DOHH2 (cell line): ENCODE measurements at regions not wholly inside any gene's neighbourhood (a gene's known extent, or its start where the extent isn't known, plus 50 kb on each side); places are given as distances from the start of the nearest gene placed in this dataset.
A peak's percentile ranks its signal among the peaks of the same experiment; 100 is the strongest.

Experiments
- H3F3A ChIP-seq: fragments of 200-600 bp; sonication (generic), shearing (Covaris generic); 2 replicates; pipeline ENCODE4 v1.6.0; 2016; ENCODE audit warnings: antibody characterized with exemption, mild to moderate bottlenecking; ENCODE audit not compliant: control insufficient read depth, insufficient read depth
- H3K27ac ChIP-seq: fragments of 200-600 bp; sonication (generic); 2 replicates; pipeline ENCODE4 v1.5.1; 2014; ENCODE audit warnings: low read depth, mild to moderate bottlenecking, low read length, moderate library complexity
- H3K27me3 ChIP-seq: fragments of 200-600 bp; sonication (generic); 2 replicates; pipeline ENCODE4 v1.6.1; 2014; ENCODE audit warnings: mild to moderate bottlenecking, low read length, mixed read lengths; ENCODE audit not compliant: control insufficient read depth
- H3K36me3 ChIP-seq: fragments of 200-600 bp; sonication (generic); 2 replicates; pipeline ENCODE4 v1.6.1; 2014; ENCODE audit warnings: mild to moderate bottlenecking, low read length, moderate library complexity, mixed read lengths; ENCODE audit not compliant: control insufficient read depth
- H3K4me1 ChIP-seq: fragments of 200-600 bp; sonication (generic); 2 replicates; pipeline ENCODE4 v1.6.1; 2014; ENCODE audit warnings: mild to moderate bottlenecking, low read length, mixed read lengths; ENCODE audit not compliant: control insufficient read depth
- H3K4me2 ChIP-seq: fragments of 200-600 bp; sonication (generic); 2 replicates; pipeline ENCODE4 v1.6.0; 2014; ENCODE audit warnings: mild to moderate bottlenecking, low read length, moderate library complexity
- H3K4me3 ChIP-seq: fragments of 200-600 bp; sonication (generic); 2 replicates; pipeline ENCODE4 v1.5.1; 2014; ENCODE audit warnings: mild to moderate bottlenecking, low read length, mixed read lengths
- H3K79me2 ChIP-seq: fragments of 200-600 bp; sonication (generic); 2 replicates; pipeline ENCODE4 v1.6.1; 2014; ENCODE audit warnings: mild to moderate bottlenecking, low read length, mixed read lengths; ENCODE audit not compliant: control insufficient read depth
- H3K9me2 ChIP-seq: fragments of 200-600 bp; sonication (generic); replicated peaks from 2 replicates; pipeline ENCODE4 v1.6.1; 2014; ENCODE audit warnings: mild to moderate bottlenecking, low read length, mixed read lengths; ENCODE audit not compliant: control insufficient read depth
- H3K9me3 ChIP-seq: fragments of 200-600 bp; sonication (generic); 2 replicates; pipeline ENCODE4 v1.6.1; 2014; ENCODE audit warnings: antibody characterized with exemption, low read length, mixed read lengths; ENCODE audit not compliant: control insufficient read depth, insufficient read depth
- H4K20me1 ChIP-seq: fragments of 200-600 bp; sonication (generic); 2 replicates; pipeline ENCODE4 v1.6.0; 2014; ENCODE audit warnings: low read depth, mild to moderate bottlenecking, antibody characterized with exemption, low read length, moderate library complexity; ENCODE audit not compliant: control insufficient read depth, insufficient read depth
- CTCF ChIP-seq: fragments of 200-600 bp; sonication (generic); IDR thresholded peaks from one replicate; pipeline ENCODE4 v1.5.1; 2014; ENCODE audit warnings: antibody characterized with exemption, mild to moderate bottlenecking, low read depth, low read length; ENCODE audit not compliant: poor library complexity, severe bottlenecking
- EZH2phosphoT487 ChIP-seq: fragments of 200-600 bp; sonication (generic); IDR thresholded peaks from 2 replicates; pipeline ENCODE4 v1.6.1; 2017; ENCODE audit warnings: borderline replicate concordance, mild to moderate bottlenecking, antibody characterized with exemption, low read length, moderate library complexity, mixed read lengths

GRCh38 chr19:27748551-27749152 is 1464.3 kb downstream of the UQCRFS1 start:
- Histone ChIP-seq H3K27me3 (no peaks in the 10 kb centered on the region), H4K20me1 (no peaks in the 10 kb centered on the region), H3F3A (no peaks in the 10 kb centered on the region), H3K4me1 (no peaks in the 10 kb centered on the region), H3K79me2 (no peaks in the 10 kb centered on the region), H3K4me3 (no peak overlapping the region), H3K4me2 (no peak overlapping the region), H3K9me2 (no peaks in the 10 kb centered on the region), H3K36me3 (no peaks in the 10 kb centered on the region), H3K9me3 (no peaks in the 10 kb centered on the region), H3K27ac (no peak overlapping the region)
- TF ChIP-seq EZH2phosphoT487 = no peak
- no peak for TF ChIP-seq CTCF

GRCh38 chr19:27746691-27747380 is 1466.1 kb downstream of the UQCRFS1 start:
- H3K4me2 ChIP-seq = no peak overlapping the region

GRCh38 chr19:27745978-27746542 is 1466.9 kb downstream of the UQCRFS1 start:
- TF ChIP-seq CTCF (no peak), EZH2phosphoT487 (no peak)
- no peaks in the 10 kb centered on the region for H3F3A ChIP-seq
- no peaks in the 10 kb centered on the region for H3K9me3 ChIP-seq
- H3K4me3 ChIP-seq = no peak overlapping the region
- H3K4me1 ChIP-seq = no peaks in the 10 kb centered on the region
- H4K20me1 ChIP-seq = no peaks in the 10 kb centered on the region
- H3K27me3 ChIP-seq = no peaks in the 10 kb centered on the region
- H3K9me2 ChIP-seq = no peaks in the 10 kb centered on the region
- H3K36me3 ChIP-seq = no peaks in the 10 kb centered on the region
- no peaks in the 10 kb centered on the region for H3K79me2 ChIP-seq
- no peak overlapping the region for H3K4me2 ChIP-seq
- H3K27ac ChIP-seq = no peak overlapping the region

More at GRCh38 chr19:27746691-27747380, 1466.1 kb downstream of the UQCRFS1 start:
- Histone ChIP-seq H3F3A (no peaks in the 10 kb centered on the region), H3K4me3 (no peak overlapping the region), H3K36me3 (no peaks in the 10 kb centered on the region), H3K27me3 (no peaks in the 10 kb centered on the region), H4K20me1 (no peaks in the 10 kb centered on the region), H3K27ac (no peak overlapping the region), H3K9me2 (no peaks in the 10 kb centered on the region), H3K79me2 (no peaks in the 10 kb centered on the region), H3K9me3 (no peaks in the 10 kb centered on the region), H3K4me1 (no peaks in the 10 kb centered on the region)
- peak; percentile 20 for TF ChIP-seq CTCF
- TF ChIP-seq EZH2phosphoT487 = no peak
